ENCODE measurements at regions not wholly inside any gene's neighbourhood (a gene's known extent, or its start where the extent isn't known, plus 50 kb on each side); places are given as distances from the start of the nearest gene placed in this dataset.
"Not testable (repeated sequence)": the region's sequence is repeated elsewhere in the genome, so short reads cannot be mapped to it uniquely, and the experiment has no call there.

DNA sequence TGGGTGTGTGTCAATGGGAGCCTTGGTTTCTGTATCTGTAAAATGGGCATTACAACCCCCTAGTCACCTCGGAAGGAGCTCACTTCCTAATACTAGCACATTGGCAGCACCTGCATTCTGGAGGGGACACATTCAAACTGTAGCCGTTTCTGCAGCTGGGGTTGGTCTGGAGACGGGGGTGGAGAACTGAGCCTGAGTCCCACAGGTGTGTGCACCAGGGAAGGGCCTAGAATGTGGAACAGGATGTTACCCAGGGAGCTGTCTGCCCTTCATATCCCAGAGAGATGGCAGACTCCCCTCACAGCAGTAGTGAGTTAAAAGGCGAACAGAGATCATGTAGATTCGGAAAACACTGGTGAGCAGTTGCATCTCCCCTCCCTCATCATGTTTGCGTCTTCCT, 272.8 kb upstream of the ZNF32 start:
- H3K4me3 ChIP-seq (ENCODE audit: low read depth, low read length) = no peak overlapping the region
- TF ChIP-seq, protein P1, sequence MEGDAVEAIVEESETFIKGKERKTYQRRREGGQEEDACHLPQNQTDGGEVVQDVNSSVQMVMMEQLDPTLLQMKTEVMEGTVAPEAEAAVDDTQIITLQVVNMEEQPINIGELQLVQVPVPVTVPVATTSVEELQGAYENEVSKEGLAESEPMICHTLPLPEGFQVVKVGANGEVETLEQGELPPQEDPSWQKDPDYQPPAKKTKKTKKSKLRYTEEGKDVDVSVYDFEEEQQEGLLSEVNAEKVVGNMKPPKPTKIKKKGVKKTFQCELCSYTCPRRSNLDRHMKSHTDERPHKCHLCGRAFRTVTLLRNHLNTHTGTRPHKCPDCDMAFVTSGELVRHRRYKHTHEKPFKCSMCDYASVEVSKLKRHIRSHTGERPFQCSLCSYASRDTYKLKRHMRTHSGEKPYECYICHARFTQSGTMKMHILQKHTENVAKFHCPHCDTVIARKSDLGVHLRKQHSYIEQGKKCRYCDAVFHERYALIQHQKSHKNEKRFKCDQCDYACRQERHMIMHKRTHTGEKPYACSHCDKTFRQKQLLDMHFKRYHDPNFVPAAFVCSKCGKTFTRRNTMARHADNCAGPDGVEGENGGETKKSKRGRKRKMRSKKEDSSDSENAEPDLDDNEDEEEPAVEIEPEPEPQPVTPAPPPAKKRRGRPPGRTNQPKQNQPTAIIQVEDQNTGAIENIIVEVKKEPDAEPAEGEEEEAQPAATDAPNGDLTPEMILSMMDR (IDR thresholded peaks at IDR 0.05; ENCODE audit: insufficient read depth, low read length, poor library complexity, severe bottlenecking) = no peak
- no peaks in the 10 kb centered on the region for H3K36me3 ChIP-seq (ENCODE audit: control insufficient read depth, insufficient read depth, low read length)
- DNase-seq (ENCODE audit: low read depth) = no peak
- no peaks in the 10 kb centered on the region for H3K27me3 ChIP-seq (ENCODE audit: control insufficient read depth, insufficient read depth, low read length)

DNA sequence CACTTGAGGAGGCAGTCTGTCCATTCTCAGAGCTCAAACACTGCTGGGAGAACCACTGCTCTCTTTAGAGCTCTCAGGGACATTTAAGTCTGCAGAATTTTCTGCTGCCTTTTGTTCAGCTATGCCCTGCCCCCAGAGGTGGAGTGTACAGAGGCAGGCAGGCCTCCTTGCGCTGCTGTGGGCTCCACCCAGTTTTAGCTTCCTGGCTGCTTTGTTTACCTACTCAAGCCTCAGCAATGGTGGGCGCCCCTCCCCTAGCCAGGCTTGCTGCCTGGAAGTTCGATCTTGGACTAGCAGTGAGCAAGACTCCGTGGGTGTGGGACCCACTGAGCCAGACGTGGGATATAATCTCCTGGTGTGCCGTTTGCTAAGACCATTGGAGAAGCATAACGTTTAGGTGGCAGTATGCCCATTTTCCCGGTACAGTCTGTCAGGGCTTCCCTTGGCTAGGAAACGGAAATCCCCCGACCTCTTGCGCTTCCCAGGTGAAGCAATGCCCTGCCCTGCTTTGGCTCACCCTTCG, 271.6 kb upstream of the ZNF32 start:
- not testable (repeated sequence) for H3K27me3 ChIP-seq (ENCODE audit: control insufficient read depth, insufficient read depth, low read length); H3K36me3 ChIP-seq (ENCODE audit: control insufficient read depth, insufficient read depth, low read length); H3K4me3 ChIP-seq (ENCODE audit: low read depth, low read length); DNase-seq (ENCODE audit: low read depth)

DNA sequence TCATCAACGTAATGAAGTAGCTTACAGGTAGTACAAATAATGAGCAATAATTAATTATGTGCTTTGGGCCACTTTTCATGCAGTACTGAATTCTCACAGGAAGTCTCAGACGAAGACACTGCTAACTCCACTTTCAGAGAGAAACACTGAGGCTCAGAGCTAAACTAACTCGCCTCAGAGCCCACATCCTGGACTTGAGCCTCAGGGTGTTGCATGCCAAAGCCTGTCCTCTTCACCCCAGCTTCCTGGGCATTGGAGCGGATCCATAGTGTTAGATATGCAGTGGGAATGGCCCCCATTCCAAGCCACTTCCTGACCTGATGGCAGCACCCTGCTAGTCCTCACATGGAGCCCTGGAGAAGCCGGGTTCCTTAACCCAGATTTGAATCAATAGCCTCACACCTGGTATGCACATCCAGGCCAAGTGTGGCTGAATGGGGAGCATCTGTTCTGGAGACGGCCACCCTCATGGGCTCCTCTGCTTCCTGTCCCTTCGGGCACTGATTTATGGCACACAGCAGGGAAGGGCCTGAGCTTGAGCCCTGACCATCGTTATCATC, 265.1 kb upstream of the ZNF32 start:
- Histone ChIP-seq H3K36me3 (ENCODE audit: control insufficient read depth, insufficient read depth, low read length) (no peaks in the 10 kb centered on the region), H3K4me3 (ENCODE audit: low read depth, low read length) (no peak overlapping the region), H3K27me3 (ENCODE audit: control insufficient read depth, insufficient read depth, low read length) (no peaks in the 10 kb centered on the region)
- TF ChIP-seq, protein P1 (IDR thresholded peaks at IDR 0.05; ENCODE audit: insufficient read depth, low read length, poor library complexity, severe bottlenecking) = no peak
- DNase-seq (ENCODE audit: low read depth) = no peak

DNA sequence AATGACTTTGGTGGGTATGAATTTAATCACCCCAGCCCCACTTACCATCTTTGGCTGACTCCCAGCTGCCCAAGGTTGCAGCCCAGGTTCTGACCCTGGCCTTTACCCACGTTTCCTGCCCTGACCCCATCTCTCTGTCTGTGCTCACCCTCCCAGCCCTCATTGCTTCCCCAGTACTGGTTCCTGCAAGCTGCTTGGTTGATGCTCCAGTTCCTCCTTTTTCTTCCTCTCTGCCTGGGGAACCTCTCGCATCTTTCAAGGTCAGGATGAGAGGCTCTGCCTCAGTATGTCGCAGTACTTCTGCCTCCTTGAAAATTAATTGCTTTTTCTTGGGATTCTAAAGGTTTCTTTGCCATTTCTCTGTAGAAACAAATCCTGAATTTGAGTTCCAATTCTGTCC, 263.8 kb upstream of the ZNF32 start:
- Histone ChIP-seq H3K36me3 (ENCODE audit: control insufficient read depth, insufficient read depth, low read length) (no peaks in the 10 kb centered on the region), H3K27me3 (ENCODE audit: control insufficient read depth, insufficient read depth, low read length) (no peaks in the 10 kb centered on the region), H3K4me3 (ENCODE audit: low read depth, low read length) (no peak overlapping the region)
- DNase-seq (ENCODE audit: low read depth) = no peak
- TF ChIP-seq, protein P1 (IDR thresholded peaks at IDR 0.05; ENCODE audit: insufficient read depth, low read length, poor library complexity, severe bottlenecking) = no peak

DNA sequence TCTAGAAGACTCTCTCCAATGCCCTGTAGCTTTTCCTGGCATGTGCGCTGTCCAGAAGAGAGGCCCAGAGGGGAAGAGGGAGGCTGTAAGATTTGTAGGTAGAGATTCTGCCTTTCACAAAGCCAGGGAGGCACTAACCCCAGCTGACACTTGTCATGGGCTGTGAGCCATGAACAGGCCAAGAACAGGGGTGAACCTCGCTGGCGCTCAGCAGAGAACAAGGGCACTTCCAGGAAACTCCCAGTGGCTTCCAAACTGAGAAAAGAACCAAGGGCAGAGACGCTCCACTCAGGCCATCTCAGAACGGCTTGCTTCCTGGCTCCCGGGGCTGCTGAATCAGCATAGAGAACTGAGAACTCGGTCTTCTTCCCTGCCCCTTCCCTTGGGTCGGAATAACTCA, 257.8 kb upstream of the ZNF32 start:
- TF ChIP-seq, protein P1 (IDR thresholded peaks at IDR 0.05; ENCODE audit: insufficient read depth, low read length, poor library complexity, severe bottlenecking) = no peak
- H3K27me3 ChIP-seq (ENCODE audit: control insufficient read depth, insufficient read depth, low read length) = peaks cover 3% of the 10 kb centered on the region
- no peak for DNase-seq (ENCODE audit: low read depth)
- H3K36me3 ChIP-seq (ENCODE audit: control insufficient read depth, insufficient read depth, low read length) = no peaks in the 10 kb centered on the region
- no peak overlapping the region for H3K4me3 ChIP-seq (ENCODE audit: low read depth, low read length)

DNA sequence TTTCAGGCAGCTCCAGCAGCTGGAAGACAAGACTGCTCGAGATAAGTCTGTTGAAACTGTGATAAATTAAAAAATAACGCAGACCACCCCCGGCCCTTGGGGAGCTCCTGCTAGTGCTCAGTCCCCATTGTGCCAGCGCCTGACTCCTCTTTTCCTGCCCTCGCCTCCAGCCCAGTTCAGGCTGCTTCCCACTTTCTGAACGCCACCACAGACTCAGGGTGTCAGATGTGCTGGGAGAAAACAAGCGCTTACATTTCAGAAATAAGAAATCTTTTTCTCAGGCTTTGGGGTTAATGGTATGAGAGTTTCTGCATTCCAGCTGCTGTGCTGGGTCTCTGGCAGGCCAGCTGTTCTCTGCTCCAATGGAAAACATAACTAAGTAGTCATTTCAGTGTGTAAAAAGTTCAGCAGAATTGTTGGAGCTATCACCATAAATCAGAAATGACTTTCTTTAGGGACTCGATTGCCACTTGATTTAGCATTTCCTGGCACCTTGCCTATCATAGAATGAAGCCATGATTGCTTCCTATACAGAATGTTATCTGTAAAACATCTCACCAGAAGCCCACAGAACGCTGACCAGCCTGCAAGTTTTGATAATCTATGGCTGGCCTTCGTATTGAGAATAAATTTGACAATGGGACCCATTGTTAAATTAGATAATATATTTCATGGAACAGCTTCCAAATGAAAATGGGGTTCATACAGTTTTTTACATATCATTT, 257.0 kb upstream of the ZNF32 start:
- peaks cover 3% of the 10 kb centered on the region for H3K27me3 ChIP-seq (ENCODE audit: control insufficient read depth, insufficient read depth, low read length)
- TF ChIP-seq, protein P1 (IDR thresholded peaks at IDR 0.05; ENCODE audit: insufficient read depth, low read length, poor library complexity, severe bottlenecking) = no peak
- DNase-seq (ENCODE audit: low read depth) = no peak
- no peak overlapping the region for H3K4me3 ChIP-seq (ENCODE audit: low read depth, low read length)
- H3K36me3 ChIP-seq (ENCODE audit: control insufficient read depth, insufficient read depth, low read length) = no peaks in the 10 kb centered on the region

Measured in kidney epithelial cell (primary cell).